Ishikawa (cell line): ENCODE measurements at regions not wholly inside any gene's neighbourhood (a gene's known extent, or its start where the extent isn't known, plus 50 kb on each side); places are given as distances from the start of the nearest gene placed in this dataset.

ENCODE experiments used
- CREB1 ChIP-seq: IDR thresholded peaks from 2 replicates; pipeline ENCODE4 v1.6.1; 2012; ENCODE audit warnings: low read depth
- REST ChIP-seq: IDR thresholded peaks from 2 replicates; pipeline ENCODE4 v1.6.1; 2012; ENCODE audit warnings: low read depth, mild to moderate bottlenecking
- TAF1 ChIP-seq: IDR thresholded peaks from 2 replicates; pipeline ENCODE4 v1.6.1; 2012; ENCODE audit warnings: low read depth, mild to moderate bottlenecking

DNA sequence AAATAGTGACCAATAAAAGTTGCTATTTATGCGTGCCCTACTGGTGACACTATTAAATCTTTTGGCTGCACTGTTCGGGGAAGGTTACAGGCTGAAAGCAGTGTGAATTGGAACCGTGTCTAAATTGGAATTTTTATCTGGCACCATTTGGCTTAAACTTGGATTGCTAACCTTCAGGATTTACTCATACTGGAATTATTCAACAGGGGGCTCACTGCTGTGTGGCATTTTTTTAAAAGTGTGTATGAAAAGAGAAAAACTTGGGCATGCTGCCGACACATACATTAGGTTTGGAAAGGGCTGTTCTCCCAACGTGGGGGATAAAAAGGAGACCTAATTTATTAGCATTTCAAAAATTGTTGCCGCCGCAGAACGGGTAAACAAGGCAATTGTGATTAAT lies 537.9 kb upstream of the MGMT start:
- TF ChIP-seq CREB1: no peak
- TF ChIP-seq TAF1: no peak
- TF ChIP-seq REST: no peak
